ENCODE measurements at regions not wholly inside any gene's neighbourhood (a gene's known extent, or its start where the extent isn't known, plus 50 kb on each side); places are given as distances from the start of the nearest gene placed in this dataset.

DNA sequence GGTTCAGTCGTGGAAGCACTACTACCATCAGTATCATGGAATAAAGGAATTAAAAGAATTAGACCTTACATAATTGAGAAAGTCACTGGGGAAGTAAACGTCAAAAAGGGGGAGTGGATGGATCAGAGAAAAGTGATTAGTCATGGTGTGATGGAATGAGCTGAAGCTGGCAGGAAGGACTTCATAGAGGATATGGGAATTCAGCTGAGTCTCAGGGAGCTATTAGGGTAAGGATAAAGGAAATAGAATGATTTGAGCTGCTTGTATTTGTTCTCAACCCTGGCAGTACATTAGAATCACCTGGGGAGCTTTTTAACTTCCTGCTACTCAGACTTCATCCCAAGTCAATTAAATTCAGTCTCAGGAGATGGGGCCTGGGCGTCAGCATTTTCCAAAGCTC is 53.4 kb upstream of the SETBP1 start:
- peak; percentile 41 for DNase-seq (ENCODE audit: low spot score)

GRCh38 chr18:44629406-44629805 is 51.3 kb upstream of the SETBP1 start:
- no peak for DNase-seq (ENCODE audit: low spot score)

- no peak for DNase-seq (ENCODE audit: low spot score)
Measured at GRCh38 chr18:44630118-44630517, 50.6 kb upstream of the SETBP1 start.

All from A172 (cell line).